ENCODE measurements at regions not wholly inside any gene's neighbourhood (a gene's known extent, or its start where the extent isn't known, plus 50 kb on each side); places are given as distances from the start of the nearest gene placed in this dataset.

GRCh38 chr11:87635001-87635400 is 540.2 kb downstream of the RAB38 start:
- no peaks in the 10 kb centered on the region for H3K4me1 Mint-ChIP-seq
- H3K27ac Mint-ChIP-seq: no peak overlapping the region
- H3K27me3 Mint-ChIP-seq (ENCODE audit: low read depth): no peaks in the 10 kb centered on the region
- POLR2A ChIA-PET: no interaction called here
- H3K9me3 Mint-ChIP-seq: no peaks in the 10 kb centered on the region
- TF ChIP-seq IRF1 (CRISPR knock-in tag; IDR thresholded peaks at IDR 0.05) (no peak), ZNF121 (CRISPR knock-in tag; IDR thresholded peaks at IDR 0.05) (no peak), ZNF416 (CRISPR knock-in tag; IDR thresholded peaks at IDR 0.05) (no peak), AFF4 (CRISPR knock-in tag; IDR thresholded peaks at IDR 0.05; ENCODE audit: borderline replicate concordance) (no peak), ERG (CRISPR knock-in tag; IDR thresholded peaks at IDR 0.05) (no peak), NFYB (CRISPR knock-in tag; conservative IDR thresholded peaks at IDR 0.05; ENCODE audit: low read depth) (no peak), TCF7 (CRISPR knock-in tag; IDR thresholded peaks at IDR 0.05; ENCODE audit: low read depth) (no peak), JUN (CRISPR knock-in tag; IDR thresholded peaks at IDR 0.05) (no peak)
- H3K4me3 Mint-ChIP-seq: no peak overlapping the region
- DNase-seq (ENCODE audit: low spot score) (no peak), ATAC-seq (no peak)
- CTCF ChIA-PET: no interaction called here
- H3K36me3 Mint-ChIP-seq: no peaks in the 10 kb centered on the region

GRCh38 chr11:87634331-87634730 is 540.9 kb downstream of the RAB38 start:
- no peak overlapping the region for H3K27ac Mint-ChIP-seq
- DNase-seq (ENCODE audit: low spot score) (no peak), ATAC-seq (no peak)
- TF ChIP-seq ATF2 (CRISPR knock-in tag; IDR thresholded peaks at IDR 0.05; ENCODE audit: borderline replicate concordance, low read depth): no peak
- no peak for TF ChIP-seq HMGXB4 (CRISPR knock-in tag; IDR thresholded peaks at IDR 0.05)
- TF ChIP-seq ZNF138 (CRISPR knock-in tag; conservative IDR thresholded peaks at IDR 0.05): no peak
- no peak for TF ChIP-seq OVOL2 (CRISPR knock-in tag; IDR thresholded peaks at IDR 0.05; ENCODE audit: borderline replicate concordance)
- no peak for TF ChIP-seq GTF2I (CRISPR knock-in tag; conservative IDR thresholded peaks at IDR 0.05)
- TF ChIP-seq CREM (CRISPR knock-in tag; IDR thresholded peaks at IDR 0.05): no peak
- TF ChIP-seq TEAD1 (CRISPR knock-in tag; IDR thresholded peaks at IDR 0.05): no peak
- TF ChIP-seq ZNF671 (CRISPR knock-in tag; IDR thresholded peaks at IDR 0.05): no peak
- TF ChIP-seq GRHL2 (CRISPR knock-in tag; IDR thresholded peaks at IDR 0.05; ENCODE audit: insufficient replicate concordance, severe bottlenecking): no peak
- TF ChIP-seq EMX1 (CRISPR knock-in tag; IDR thresholded peaks at IDR 0.05): no peak
- TF ChIP-seq PREB (CRISPR knock-in tag; IDR thresholded peaks at IDR 0.05; ENCODE audit: borderline replicate concordance): no peak
- TF ChIP-seq ATF3 (CRISPR knock-in tag; conservative IDR thresholded peaks at IDR 0.05): no peak
- no peak for TF ChIP-seq RELA (CRISPR knock-in tag; IDR thresholded peaks at IDR 0.05; ENCODE audit: borderline replicate concordance)
- TF ChIP-seq FOXK1 (CRISPR knock-in tag; IDR thresholded peaks at IDR 0.05): no peak
- no peak for TF ChIP-seq ATF1 (CRISPR knock-in tag; IDR thresholded peaks at IDR 0.05)
- TF ChIP-seq ELF4 (CRISPR knock-in tag; IDR thresholded peaks at IDR 0.05; ENCODE audit: low read depth): no peak
- TF ChIP-seq FOXP1 (CRISPR knock-in tag; IDR thresholded peaks at IDR 0.05; ENCODE audit: borderline replicate concordance): no peak
- CTCF ChIA-PET: no interaction called here
- peaks cover 3% of the 10 kb centered on the region for H3K9me3 Mint-ChIP-seq
- H3K4me3 Mint-ChIP-seq: no peak overlapping the region
- H3K36me3 Mint-ChIP-seq: no peaks in the 10 kb centered on the region
- H3K27me3 Mint-ChIP-seq (ENCODE audit: low read depth): no peaks in the 10 kb centered on the region
- POLR2A ChIA-PET: no interaction called here
- no peaks in the 10 kb centered on the region for H3K4me1 Mint-ChIP-seq
